Adrenal gland (tissue), 9 donors: ENCODE measurements at regions not wholly inside any gene's neighbourhood (a gene's known extent, or its start where the extent isn't known, plus 50 kb on each side); places are given as distances from the start of the nearest gene placed in this dataset.

Experiments
- DNase-seq, 7 donors: peaks; one replicate each; pipeline ENCODE4 v3.0.0-alpha.2; 2019 to 2020
- H3K27ac ChIP-seq, 5 donors: fragments of 200-600 bp; sonication (generic) in 4 of 5; 1 replicate in 3 of 5; 2 replicates in 2 of 5; pipeline versions ENCODE4 v1.5.1 to v1.8.0; 2016 to 2020; ENCODE audit warnings: mild to moderate bottlenecking in 1 of 5
- H3K27me3 ChIP-seq: fragments of 200-600 bp; 2 replicates; pipeline ENCODE4 v1.8.0; 2021
- H3K36me3 ChIP-seq, 2 donors: fragments of 200-600 bp; replicated peaks in 1 of 2; 1 replicate in 1 of 2; 2 replicates in 1 of 2; pipeline versions ENCODE4 v1.5.1 to v1.8.0; 2018 to 2022
- H3K4me1 ChIP-seq, 2 donors: fragments of 200-600 bp; replicated peaks in 1 of 2; 1 replicate in 1 of 2; 2 replicates in 1 of 2; pipeline versions ENCODE4 v1.5.1 to v1.8.0; 2018 to 2021
- H3K4me3 ChIP-seq, 4 donors: fragments of 200-600 bp; sonication (generic) in 3 of 4; one replicate each; pipeline ENCODE4 v1.5.1; 2016 to 2018
- H3K9me3 ChIP-seq, 3 donors: fragments of 200-600 bp; sonication (generic) in 1 of 3; replicated peaks in 1 of 3; 1 replicate in 2 of 3; 2 replicates in 1 of 3; pipeline versions ENCODE4 v1.5.1 to v1.8.0; 2016 to 2021
- POLR2A ChIP-seq, 2 donors: fragments of 450-650 bp; IDR thresholded peaks; one replicate each; pipeline ENCODE4 v1.6.1; 2017; ENCODE audit warnings: antibody characterized with exemption in 2 of 2, mild to moderate bottlenecking in 2 of 2, moderate library complexity in 1 of 2
- WGBS, 4 donors: extraction: QIAGEN DNeasy Blood & Tissue Kit in 2 of 4; methylation state at CpG; one replicate each; pipeline versions ENCODE4 v1.1.5 to v1.1.7; 2013 to 2017; 5-methylcytosine and 5-hydroxymethylcytosine counted together
- intact Hi-C, 2 donors: fragments of 100-400 bp; cut with DNase I; formaldehyde crosslinking; loops; one replicate each; pipeline versions ENCODE4 v1.14.1 to v1.15.0; 2022 to 2023
- TF ChIP-seq, protein P1 (sequence below), 6 experiments: fragments of 450-650 bp in 4 of 6; fragments of 200-600 bp in 2 of 6; sonication (generic) in 1 of 6; IDR thresholded peaks; 1 replicate in 5 of 6; 2 replicates in 1 of 6; pipeline versions ENCODE4 v1.5.1 to v1.8.0; 2016 to 2021; ENCODE audit warnings: antibody characterized with exemption in 6 of 6, mild to moderate bottlenecking in 2 of 6, moderate library complexity in 1 of 6
- donor health status: healthy with polysubstance abuse.
- donor health status: Bipolar disorder and iron deficiency.
- donor health status: DM: yes; HTN: yes; CAD: no.
- donor health status: DM: no; HTN: no; CAD: no.
- donor health status: DM: no; HTN: no; CAD: no.

DNA sequence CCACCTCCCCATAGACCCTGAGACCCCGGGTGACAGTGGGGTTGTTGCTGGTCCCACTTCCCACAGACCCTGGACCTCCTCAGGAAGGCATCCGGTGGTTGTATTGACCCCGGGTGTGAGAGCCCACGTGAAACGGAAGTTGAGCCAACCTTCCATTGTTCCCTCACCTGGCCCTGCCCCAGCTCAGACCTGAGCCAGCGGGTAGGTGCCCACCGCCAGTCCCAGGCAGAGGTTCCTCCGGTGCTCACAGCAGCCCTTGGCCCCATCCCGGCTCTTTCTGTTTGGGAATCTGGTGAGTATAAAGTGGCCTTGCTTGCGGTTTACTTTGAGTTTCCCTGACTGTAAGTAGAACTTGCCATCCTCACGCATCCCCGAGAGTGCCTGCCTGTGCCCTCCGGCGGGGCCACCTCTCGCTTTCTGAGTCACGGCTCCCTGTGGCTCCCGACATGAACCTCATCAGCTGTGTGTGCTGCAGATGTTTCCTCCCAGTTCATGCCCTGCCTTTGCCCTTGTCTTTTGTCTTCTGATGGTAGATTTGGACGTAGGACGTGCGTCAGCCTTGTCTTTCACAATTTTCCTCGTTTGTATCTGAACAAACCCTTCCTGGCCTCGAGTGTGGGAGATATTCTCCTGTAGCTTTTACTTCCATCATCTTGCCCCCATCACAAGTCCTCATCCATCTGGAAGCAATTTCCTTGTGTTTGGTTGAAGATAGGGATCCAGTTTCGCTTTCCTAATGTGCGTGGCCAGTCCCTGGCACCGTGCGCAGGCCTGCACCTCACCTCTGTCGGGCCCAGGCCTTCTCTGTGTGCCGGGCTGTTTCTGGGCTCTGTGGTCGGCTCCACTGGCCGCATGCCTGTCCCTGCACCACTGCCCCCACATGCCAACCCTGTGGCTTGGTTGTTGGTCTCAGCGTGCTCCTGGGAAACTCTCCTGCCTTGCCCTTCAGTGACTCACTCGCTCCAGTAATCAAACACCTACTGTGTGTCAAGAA lies 76.0 kb downstream of the METRNL start:
- WGBS, 4 donors, result 73 to 83% (median 77%) methylated on average over 25 to 32 of the region's 32 CpGs
- no peaks in the 10 kb centered on the region for H3K36me3 ChIP-seq
- H3K4me3 ChIP-seq, result no peak overlapping the region
- H3K4me1 ChIP-seq, result no peaks in the 10 kb centered on the region
- peak in 4 of 7 donors; percentile 25 to 66 (median 41) for DNase-seq
- H3K27ac ChIP-seq, result peak overlapping the region in 2 of 5 donors; percentile 6 to 57
- no peaks in the 10 kb centered on the region for H3K27me3 ChIP-seq
- intact Hi-C loops, result no loop called here
- TF ChIP-seq, protein P1, sequence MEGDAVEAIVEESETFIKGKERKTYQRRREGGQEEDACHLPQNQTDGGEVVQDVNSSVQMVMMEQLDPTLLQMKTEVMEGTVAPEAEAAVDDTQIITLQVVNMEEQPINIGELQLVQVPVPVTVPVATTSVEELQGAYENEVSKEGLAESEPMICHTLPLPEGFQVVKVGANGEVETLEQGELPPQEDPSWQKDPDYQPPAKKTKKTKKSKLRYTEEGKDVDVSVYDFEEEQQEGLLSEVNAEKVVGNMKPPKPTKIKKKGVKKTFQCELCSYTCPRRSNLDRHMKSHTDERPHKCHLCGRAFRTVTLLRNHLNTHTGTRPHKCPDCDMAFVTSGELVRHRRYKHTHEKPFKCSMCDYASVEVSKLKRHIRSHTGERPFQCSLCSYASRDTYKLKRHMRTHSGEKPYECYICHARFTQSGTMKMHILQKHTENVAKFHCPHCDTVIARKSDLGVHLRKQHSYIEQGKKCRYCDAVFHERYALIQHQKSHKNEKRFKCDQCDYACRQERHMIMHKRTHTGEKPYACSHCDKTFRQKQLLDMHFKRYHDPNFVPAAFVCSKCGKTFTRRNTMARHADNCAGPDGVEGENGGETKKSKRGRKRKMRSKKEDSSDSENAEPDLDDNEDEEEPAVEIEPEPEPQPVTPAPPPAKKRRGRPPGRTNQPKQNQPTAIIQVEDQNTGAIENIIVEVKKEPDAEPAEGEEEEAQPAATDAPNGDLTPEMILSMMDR (IDR thresholded peaks at IDR 0.05), result no peak
- no peak for TF ChIP-seq POLR2A (IDR thresholded peaks at IDR 0.05)
- H3K9me3 ChIP-seq, result no peaks in the 10 kb centered on the region

DNA sequence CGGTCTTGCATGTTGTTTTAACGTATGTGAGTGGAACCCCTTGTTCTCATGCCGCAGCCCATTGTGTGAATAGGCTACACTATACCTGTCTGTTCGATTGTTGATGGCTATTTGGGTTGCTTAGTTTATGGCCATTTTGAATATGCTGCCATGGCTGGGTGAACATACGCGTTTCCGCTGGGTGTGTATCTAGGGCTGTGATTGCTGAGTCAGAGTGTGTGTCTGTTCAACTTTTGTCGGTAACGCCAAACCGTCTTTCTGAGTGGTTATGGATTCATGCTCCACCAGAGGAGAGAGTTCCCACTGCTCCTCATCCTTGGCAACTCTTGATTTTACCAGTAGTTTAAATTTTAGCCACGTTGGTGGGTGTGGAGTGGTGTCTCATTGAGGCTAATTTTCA lies 77.0 kb downstream of the METRNL start:
- intact Hi-C loops, result no loop called here
- Histone ChIP-seq H3K4me3 (no peak overlapping the region), H3K4me1 (no peaks in the 10 kb centered on the region), H3K27ac (no peak overlapping the region), H3K9me3 (no peaks in the 10 kb centered on the region), H3K36me3 (no peaks in the 10 kb centered on the region), H3K27me3 (no peaks in the 10 kb centered on the region)
- DNase-seq, result peak in 1 of 7 donors; percentile 11
- no peak for TF ChIP-seq POLR2A (IDR thresholded peaks at IDR 0.05)
- TF ChIP-seq, protein P1 (IDR thresholded peaks at IDR 0.05), result no peak
- 90 to 93% (median 92%) methylated on average over 11 of the region's 11 CpGs for WGBS, 4 donors

DNA sequence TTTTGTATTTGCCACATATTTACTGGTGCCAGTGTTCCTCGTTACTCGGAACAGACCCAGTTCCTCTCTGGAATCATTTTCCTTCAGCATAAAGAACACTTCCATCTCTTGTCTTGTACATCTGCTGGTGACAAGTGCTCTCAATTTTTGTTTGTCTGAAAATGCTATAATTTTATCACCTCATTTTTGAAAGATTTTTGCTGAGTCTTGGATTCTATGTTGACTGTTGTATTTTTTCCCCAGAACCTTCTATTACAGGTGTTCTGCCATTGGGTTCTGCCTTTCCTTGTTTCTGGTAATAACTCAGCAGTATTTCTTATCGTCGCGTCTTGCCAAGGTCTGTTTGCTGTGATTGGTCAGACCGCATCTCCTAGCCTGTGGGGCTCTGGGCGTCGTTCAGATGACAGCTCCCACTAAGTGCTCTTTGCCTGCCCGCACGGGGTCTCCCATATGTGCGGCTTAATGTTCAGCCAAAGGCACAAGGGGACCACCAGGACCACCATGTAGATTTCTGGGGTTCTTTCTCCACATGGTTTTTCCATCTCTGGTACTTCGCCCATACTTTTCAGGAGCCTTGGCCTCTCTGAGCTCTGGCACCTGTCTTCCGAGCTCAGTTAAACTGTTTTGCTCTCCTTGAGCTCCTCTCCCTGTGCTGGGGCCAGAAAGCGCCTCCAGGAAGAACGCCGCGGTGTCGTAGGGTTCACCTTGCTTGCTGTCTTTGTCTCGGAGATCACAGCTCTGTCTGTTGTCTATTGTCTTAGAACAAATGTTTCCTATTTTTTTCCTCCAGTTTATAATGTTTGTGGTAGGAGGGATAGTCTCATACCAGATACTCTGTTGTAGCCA lies 80.0 kb downstream of the METRNL start:
- Histone ChIP-seq H3K27ac (no peak overlapping the region), H3K9me3 (no peaks in the 10 kb centered on the region), H3K4me1 (no peaks in the 10 kb centered on the region), H3K4me3 (no peak overlapping the region), H3K36me3 (no peaks in the 10 kb centered on the region), H3K27me3 (no peaks in the 10 kb centered on the region)
- TF ChIP-seq POLR2A (IDR thresholded peaks at IDR 0.05), result no peak
- TF ChIP-seq, protein P1 (IDR thresholded peaks at IDR 0.05), result no peak
- intact Hi-C loops, result no loop called here
- 89 to 91% (median 90%) methylated on average over 19 of the region's 19 CpGs for WGBS, 4 donors
- peak in 1 of 7 donors; percentile 9 for DNase-seq
